Heart left ventricle (tissue), 13 donors: ENCODE measurements at regions not wholly inside any gene's neighbourhood (a gene's known extent, or its start where the extent isn't known, plus 50 kb on each side); places are given as distances from the start of the nearest gene placed in this dataset.

Experiments
- POLR2A ChIP-seq, 2 donors: fragments of 450-650 bp; IDR thresholded peaks; one replicate each; pipeline ENCODE4 v1.6.1; 2017; ENCODE audit warnings: antibody characterized with exemption in 2 of 2, mild to moderate bottlenecking in 2 of 2, moderate library complexity in 2 of 2
- TF ChIP-seq, protein P1 (sequence below), 12 donors: fragments of 200-600 bp; sonication (generic) in 4 of 12; IDR thresholded peaks; one replicate each; pipeline versions ENCODE4 v1.5.0 to v1.8.0; 2018 to 2022; ENCODE audit warnings: antibody characterized with exemption in 12 of 12, mild to moderate bottlenecking in 5 of 12
- donor health status: ischemic (EF 13 %, LVEDD 7.1; RV severe dilation, severe dysfunction).
- donor health status: DM: no; HTN: yes; CAD: no.
- donor health status: DM: no; HTN: no; CAD: no.
- donor health status: ischemic (EF 25% LVEDD 6.9; RV normal size, moderate dysfunction).
- donor health status: ischemic (EF 25% LVEDD 5.7; RV mildly dilated, moderate dysfunction).
- donor health status: ischemic (EF 35%, LVEDD 5.7; RV mildly dilated, moderate dysfunction).
- donor health status: nonischemic (EF 11% LVEDD 7.7; RV severe dilation, severe dysfunction).
- donor health status: DM: yes; HTN: yes; CAD: no.
- donor health status: PGD.
- donor health status: ischemic (EF 29% LVEDD 5.4; RV normal size, mild dysfunction).
- donor health status: nonischemic (EF 23%, LVEDD 6.1; RV moderate dilation, normal function).

DNA sequence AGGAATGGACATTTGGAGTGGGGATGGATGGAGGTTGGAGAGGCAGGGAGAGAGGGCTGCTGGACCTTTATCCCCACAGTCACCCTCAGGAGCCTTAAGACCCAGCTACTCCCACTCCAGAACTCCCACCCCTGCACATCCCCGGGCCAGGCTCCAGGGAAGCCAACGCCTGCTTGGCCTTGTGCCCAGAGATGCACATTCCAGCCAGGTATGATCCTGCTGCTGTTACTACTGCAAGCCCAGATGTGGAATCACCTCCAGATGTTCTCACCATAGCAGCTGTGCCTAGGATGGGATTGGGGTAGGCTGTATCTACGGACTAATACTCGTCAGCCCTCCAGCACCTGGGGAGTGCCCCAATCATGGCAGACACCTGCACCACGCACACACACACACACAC is 71.7 kb downstream of the ZFP36L2 start:
- TF ChIP-seq, protein P1, sequence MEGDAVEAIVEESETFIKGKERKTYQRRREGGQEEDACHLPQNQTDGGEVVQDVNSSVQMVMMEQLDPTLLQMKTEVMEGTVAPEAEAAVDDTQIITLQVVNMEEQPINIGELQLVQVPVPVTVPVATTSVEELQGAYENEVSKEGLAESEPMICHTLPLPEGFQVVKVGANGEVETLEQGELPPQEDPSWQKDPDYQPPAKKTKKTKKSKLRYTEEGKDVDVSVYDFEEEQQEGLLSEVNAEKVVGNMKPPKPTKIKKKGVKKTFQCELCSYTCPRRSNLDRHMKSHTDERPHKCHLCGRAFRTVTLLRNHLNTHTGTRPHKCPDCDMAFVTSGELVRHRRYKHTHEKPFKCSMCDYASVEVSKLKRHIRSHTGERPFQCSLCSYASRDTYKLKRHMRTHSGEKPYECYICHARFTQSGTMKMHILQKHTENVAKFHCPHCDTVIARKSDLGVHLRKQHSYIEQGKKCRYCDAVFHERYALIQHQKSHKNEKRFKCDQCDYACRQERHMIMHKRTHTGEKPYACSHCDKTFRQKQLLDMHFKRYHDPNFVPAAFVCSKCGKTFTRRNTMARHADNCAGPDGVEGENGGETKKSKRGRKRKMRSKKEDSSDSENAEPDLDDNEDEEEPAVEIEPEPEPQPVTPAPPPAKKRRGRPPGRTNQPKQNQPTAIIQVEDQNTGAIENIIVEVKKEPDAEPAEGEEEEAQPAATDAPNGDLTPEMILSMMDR (IDR thresholded peaks at IDR 0.05), result no peak
- no peak for TF ChIP-seq POLR2A (IDR thresholded peaks at IDR 0.05)
